HG02943 (cell line): ENCODE measurements at regions not wholly inside any gene's neighbourhood (a gene's known extent, or its start where the extent isn't known, plus 50 kb on each side); places are given as distances from the start of the nearest gene placed in this dataset.

Experiments used
- ATAC-seq: cut with Tn5 transposase; IDR thresholded peaks from one replicate; pipeline ENCODE4 v1.9.1; 2021; ENCODE audit warnings: mild to moderate bottlenecking, low read depth, moderate library complexity; ENCODE audit not compliant: unreplicated experiment

GRCh38 chrX:147680251-147680650, 231.5 kb upstream of the FMR1 start:
- ATAC-seq: no peak

- ATAC-seq: no peak
Observed at GRCh38 chrX:147693511-147693910, 218.2 kb upstream of the FMR1 start.

- no peak for ATAC-seq
Observed at GRCh38 chrX:147699061-147699460, 212.7 kb upstream of the FMR1 start.

- ATAC-seq: no peak
Observed at GRCh38 chrX:147710301-147710700, 201.4 kb upstream of the FMR1 start.

GRCh38 chrX:147733369-147733768, 178.3 kb upstream of the FMR1 start:
- ATAC-seq: no peak

GRCh38 chrX:147735364-147735763, 176.4 kb upstream of the FMR1 start:
- ATAC-seq: no peak

- ATAC-seq: no peak
Observed at GRCh38 chrX:147736045-147736444, 175.7 kb upstream of the FMR1 start.

GRCh38 chrX:147737690-147738089, 174.0 kb upstream of the FMR1 start:
- ATAC-seq: no peak

GRCh38 chrX:147738265-147738664, 173.5 kb upstream of the FMR1 start:
- no peak for ATAC-seq

- ATAC-seq: no peak
Observed at GRCh38 chrX:147739196-147739595, 172.5 kb upstream of the FMR1 start.

- ATAC-seq: no peak
Observed at GRCh38 chrX:147741776-147742175, 169.9 kb upstream of the FMR1 start.

GRCh38 chrX:147749308-147749707, 162.4 kb upstream of the FMR1 start:
- no peak for ATAC-seq

- no peak for ATAC-seq
Observed at GRCh38 chrX:147757750-147758149, 154.0 kb upstream of the FMR1 start.

- ATAC-seq: no peak
Observed at GRCh38 chrX:147763131-147763530, 148.6 kb upstream of the FMR1 start.

- no peak for ATAC-seq
Observed at GRCh38 chrX:147764868-147765267, 146.9 kb upstream of the FMR1 start.

GRCh38 chrX:147770858-147771257, 140.9 kb upstream of the FMR1 start:
- no peak for ATAC-seq

GRCh38 chrX:147776988-147777387, 134.7 kb upstream of the FMR1 start:
- ATAC-seq: no peak

GRCh38 chrX:147779173-147779572, 132.5 kb upstream of the FMR1 start:
- no peak for ATAC-seq

GRCh38 chrX:147781844-147782243, 129.9 kb upstream of the FMR1 start:
- ATAC-seq: no peak

- no peak for ATAC-seq
Observed at GRCh38 chrX:147788641-147789350, 122.9 kb upstream of the FMR1 start.

- no peak for ATAC-seq
Observed at GRCh38 chrX:147800663-147801062, 111.1 kb upstream of the FMR1 start.

GRCh38 chrX:147803948-147804347, 107.8 kb upstream of the FMR1 start:
- no peak for ATAC-seq

- ATAC-seq: no peak
Observed at GRCh38 chrX:147811803-147812202, 99.9 kb upstream of the FMR1 start.
